Glutamatergic neuron (in vitro differentiated cells): ENCODE measurements at regions not wholly inside any gene's neighbourhood (a gene's known extent, or its start where the extent isn't known, plus 50 kb on each side); places are given as distances from the start of the nearest gene placed in this dataset.

Source experiments
- DNase-seq: peaks from one replicate; pipeline ENCODE4 v3.0.0; 2022
- H3K27ac Mint-ChIP-seq: one replicate; pipeline ENCODE4 v1.8.0; 2020; ENCODE audit warnings: mild to moderate bottlenecking, mixed read lengths, inconsistent platforms; ENCODE audit not compliant: unreplicated experiment
- H3K27me3 Mint-ChIP-seq: one replicate; pipeline ENCODE4 v1.8.0; 2020; ENCODE audit warnings: mild to moderate bottlenecking, moderate library complexity, mixed read lengths, inconsistent platforms; ENCODE audit not compliant: unreplicated experiment
- H3K36me3 Mint-ChIP-seq: one replicate; pipeline ENCODE4 v1.8.0; 2020; ENCODE audit warnings: mild to moderate bottlenecking, mixed read lengths, inconsistent platforms; ENCODE audit not compliant: unreplicated experiment
- H3K4me1 Mint-ChIP-seq: one replicate; pipeline ENCODE4 v1.8.0; 2020; ENCODE audit warnings: mild to moderate bottlenecking, low read depth, mixed read lengths, inconsistent platforms; ENCODE audit not compliant: unreplicated experiment
- H3K4me3 Mint-ChIP-seq: one replicate; pipeline ENCODE4 v1.8.0; 2020; ENCODE audit warnings: mild to moderate bottlenecking, mixed read lengths, inconsistent platforms; ENCODE audit not compliant: unreplicated experiment
- H3K9me3 Mint-ChIP-seq: one replicate; pipeline ENCODE4 v1.8.0; 2020; ENCODE audit warnings: mild to moderate bottlenecking, moderate library complexity, mixed read lengths, inconsistent platforms; ENCODE audit not compliant: unreplicated experiment
- CTCF ChIP-seq: fragments of 200-600 bp; sonication (generic); IDR thresholded peaks from one replicate; pipeline ENCODE4 v1.5.0; 2021; ENCODE audit not compliant: partially characterized antibody, unreplicated experiment

GRCh38 chr3:162879021-162879562, 1382.5 kb downstream of the OTOL1 start:
- Mint-ChIP-seq H3K9me3 (no peaks in the 10 kb centered on the region), H3K4me1 (no peaks in the 10 kb centered on the region), H3K27me3 (no peaks in the 10 kb centered on the region), H3K36me3 (no peaks in the 10 kb centered on the region), H3K27ac (no peak overlapping the region), H3K4me3 (no peak overlapping the region)
- no peak for TF ChIP-seq CTCF
- DNase-seq, result no peak

- no peak for TF ChIP-seq CTCF
- Mint-ChIP-seq H3K9me3 (no peaks in the 10 kb centered on the region), H3K4me3 (no peak overlapping the region), H3K27me3 (no peaks in the 10 kb centered on the region), H3K27ac (no peak overlapping the region), H3K36me3 (no peaks in the 10 kb centered on the region), H3K4me1 (no peaks in the 10 kb centered on the region)
- DNase-seq, result no peak
Measured at GRCh38 chr3:162884373-162884772, 1387.8 kb downstream of the OTOL1 start.

- Mint-ChIP-seq H3K36me3 (no peaks in the 10 kb centered on the region), H3K4me3 (no peak overlapping the region), H3K4me1 (no peaks in the 10 kb centered on the region), H3K27me3 (no peaks in the 10 kb centered on the region), H3K27ac (no peak overlapping the region), H3K9me3 (no peaks in the 10 kb centered on the region)
- no peak for DNase-seq
- TF ChIP-seq CTCF, result no peak
Measured at GRCh38 chr3:162892921-162893793, 1396.5 kb downstream of the OTOL1 start.

GRCh38 chr3:162897291-162897690, 1400.7 kb downstream of the OTOL1 start:
- Mint-ChIP-seq H3K4me3 (no peak overlapping the region), H3K4me1 (no peaks in the 10 kb centered on the region), H3K9me3 (no peaks in the 10 kb centered on the region), H3K27ac (no peak overlapping the region), H3K36me3 (no peaks in the 10 kb centered on the region), H3K27me3 (no peaks in the 10 kb centered on the region)
- DNase-seq, result no peak
- no peak for TF ChIP-seq CTCF

- Mint-ChIP-seq H3K4me1 (no peaks in the 10 kb centered on the region), H3K27me3 (no peaks in the 10 kb centered on the region), H3K9me3 (no peaks in the 10 kb centered on the region), H3K27ac (no peak overlapping the region), H3K4me3 (no peak overlapping the region), H3K36me3 (no peaks in the 10 kb centered on the region)
- DNase-seq, result no peak
- no peak for TF ChIP-seq CTCF
Measured at GRCh38 chr3:162932503-162932902, 1435.9 kb downstream of the OTOL1 start.
